HUDEP-2 (cell line): ENCODE measurements at regions not wholly inside any gene's neighbourhood (a gene's known extent, or its start where the extent isn't known, plus 50 kb on each side); places are given as distances from the start of the nearest gene placed in this dataset.

Source experiments
- DNase-seq, 76 experiments: peaks; one replicate each; lab custom pipeline; 2025; ENCODE audit not compliant: unreplicated experiment in 76 of 76; lab: John Stamatoyannopoulos, UW

GRCh38 chr18:78128004-78128403, 851.6 kb upstream of the SALL3 start:
- DNase-seq, result no peak

GRCh38 chr18:78129260-78129659, 850.4 kb upstream of the SALL3 start:
- no peak for DNase-seq

- no peak for DNase-seq
Measured at GRCh38 chr18:78130232-78131195, 849.1 kb upstream of the SALL3 start.

DNA sequence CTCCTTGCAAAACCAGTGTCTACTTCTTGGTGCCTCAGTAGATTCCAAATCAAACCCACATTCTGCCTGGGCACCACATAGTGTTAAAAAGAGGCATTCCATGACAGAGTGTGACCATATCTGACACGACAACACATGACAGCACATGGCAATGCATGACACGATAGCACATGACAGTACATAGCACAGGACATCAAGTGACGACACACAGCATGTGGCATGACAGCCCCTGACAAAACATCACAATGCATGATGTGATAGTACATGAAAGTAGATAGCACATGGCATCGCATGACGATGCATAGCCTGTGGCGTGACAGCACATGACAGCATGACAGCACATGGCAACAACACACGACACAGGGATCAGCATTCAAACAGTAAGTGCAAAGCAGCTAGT, 845.9 kb upstream of the SALL3 start:
- no peak for DNase-seq

- DNase-seq, result no peak
Measured at GRCh38 chr18:78136986-78137385, 842.6 kb upstream of the SALL3 start.

DNA sequence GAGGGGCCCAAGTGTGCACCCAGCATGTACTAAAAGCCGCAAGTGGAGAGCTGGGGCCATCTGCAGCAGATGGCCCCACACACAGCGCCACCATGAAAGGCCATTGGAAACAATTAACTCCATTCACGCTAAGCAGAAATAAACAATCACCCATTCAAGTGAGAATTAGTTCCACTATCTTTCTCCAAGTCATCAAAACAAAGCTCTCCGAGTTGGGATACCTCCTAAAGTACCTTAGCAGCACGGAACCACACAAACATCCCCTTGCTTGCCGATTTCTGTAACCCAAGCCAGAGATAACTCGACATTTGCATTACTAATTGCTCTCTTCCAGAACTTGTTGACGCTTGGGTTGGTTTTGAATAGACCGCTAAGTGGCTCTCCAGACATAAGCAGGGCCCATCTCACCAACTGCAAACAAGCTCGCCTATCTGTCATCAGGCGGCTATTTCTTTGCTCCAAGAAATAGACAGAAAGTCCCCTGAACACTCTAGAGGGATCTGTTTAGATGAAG, 840.6 kb upstream of the SALL3 start:
- DNase-seq, result no peak

GRCh38 chr18:78140294-78140693, 839.3 kb upstream of the SALL3 start:
- DNase-seq, result no peak

DNA sequence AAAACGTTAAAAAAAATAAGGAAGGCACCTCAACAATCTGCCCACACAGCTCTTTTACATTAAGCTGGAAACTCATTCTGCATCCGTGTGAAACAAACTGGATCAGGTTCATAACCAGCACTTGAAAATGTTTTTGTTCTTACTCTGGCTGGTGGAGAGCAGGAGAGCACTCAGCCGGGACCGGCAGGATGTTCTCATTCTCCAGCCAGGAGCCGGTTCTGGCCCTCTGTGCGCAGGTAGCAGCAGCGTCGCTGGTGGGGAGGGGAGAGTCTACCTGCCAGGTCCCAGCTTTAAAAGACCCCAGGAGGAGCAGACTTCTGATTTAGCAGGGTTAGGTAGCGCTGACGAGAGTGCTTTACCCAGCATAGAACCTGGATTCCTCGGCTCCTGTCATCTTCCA, 834.9 kb upstream of the SALL3 start:
- no peak for DNase-seq

DNA sequence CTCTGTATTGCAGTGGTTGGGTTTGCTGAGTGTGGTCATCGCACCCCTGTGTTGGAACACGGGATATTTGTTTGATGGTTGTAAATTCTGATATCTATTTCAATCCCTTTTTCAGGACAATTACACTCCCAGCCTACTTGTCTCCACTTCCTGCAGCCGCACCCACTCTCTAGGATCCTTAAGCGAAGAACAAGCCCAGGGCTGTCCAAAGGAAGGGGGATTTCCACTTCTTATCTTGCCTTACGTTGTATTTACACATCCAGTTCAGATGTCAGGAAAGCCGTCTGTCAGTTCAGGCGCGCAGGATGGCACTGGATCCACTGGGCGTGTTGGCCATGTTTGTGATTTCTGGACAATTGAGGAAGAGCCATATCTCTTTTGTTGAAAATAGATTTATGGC, 834.5 kb upstream of the SALL3 start:
- no peak for DNase-seq

DNA sequence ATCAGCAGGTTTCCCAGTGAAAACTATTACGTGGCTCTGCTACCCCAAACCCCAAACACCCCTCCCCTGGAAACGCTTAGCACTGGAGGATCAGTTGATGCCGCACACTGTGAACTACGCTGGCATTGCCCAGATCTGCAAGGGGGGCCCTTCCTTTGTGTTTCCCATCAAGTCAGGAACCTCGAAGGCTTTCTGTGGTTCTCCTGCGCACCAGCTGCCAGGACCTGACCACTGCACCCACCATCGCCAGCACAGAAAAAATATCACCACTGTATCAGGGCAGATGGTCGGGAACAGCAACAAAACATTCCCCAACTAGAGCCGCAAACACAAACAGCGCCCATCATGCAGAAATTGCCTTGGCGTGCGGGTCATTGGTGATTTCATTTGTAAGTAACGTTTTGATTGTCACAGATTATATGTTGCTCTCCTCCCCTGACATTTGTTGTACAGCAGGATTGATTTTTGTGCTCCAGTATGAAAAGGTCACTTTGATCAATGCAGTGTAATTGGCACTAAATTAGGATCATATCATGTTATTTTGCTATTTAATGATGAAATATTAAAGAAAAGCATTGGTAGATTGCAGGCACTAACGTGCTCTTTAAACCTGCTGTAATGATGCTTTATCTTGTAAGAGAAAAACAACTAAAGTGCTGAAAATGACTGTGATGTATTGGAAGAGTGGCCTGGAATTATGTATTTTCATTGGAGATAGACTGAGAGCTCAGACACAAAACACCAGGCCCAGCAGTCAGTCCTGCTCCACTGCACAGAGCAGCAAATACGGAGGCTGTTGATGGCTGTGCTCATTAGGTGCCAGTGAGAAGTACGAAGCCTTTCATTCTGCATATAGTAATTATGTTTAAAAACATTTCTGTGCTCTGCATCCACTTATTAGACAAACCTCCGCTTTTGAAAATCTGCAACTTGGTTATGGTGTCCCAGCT, 833.2 kb upstream of the SALL3 start:
- no peak for DNase-seq

DNA sequence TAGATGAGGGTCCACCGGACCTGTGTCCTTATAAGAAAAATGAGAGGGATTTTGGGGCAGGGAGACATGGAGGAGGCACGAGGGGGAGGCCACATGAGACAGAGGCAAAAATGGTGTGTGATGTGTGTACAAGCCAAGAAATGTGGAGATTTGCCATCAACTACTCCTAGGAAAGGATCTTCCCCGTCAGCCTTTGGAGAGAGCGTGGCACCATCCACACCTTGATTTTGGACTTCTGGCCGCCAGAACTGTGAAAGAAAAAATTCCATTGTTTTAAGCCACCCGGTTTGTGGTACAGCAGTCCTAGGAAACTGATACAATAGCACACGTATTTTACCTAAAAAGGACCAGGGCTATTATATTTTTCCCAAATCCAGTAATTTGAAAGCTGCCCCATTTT, 829.0 kb upstream of the SALL3 start:
- no peak for DNase-seq

- no peak for DNase-seq
Measured at GRCh38 chr18:78151234-78151633, 828.4 kb upstream of the SALL3 start.

DNA sequence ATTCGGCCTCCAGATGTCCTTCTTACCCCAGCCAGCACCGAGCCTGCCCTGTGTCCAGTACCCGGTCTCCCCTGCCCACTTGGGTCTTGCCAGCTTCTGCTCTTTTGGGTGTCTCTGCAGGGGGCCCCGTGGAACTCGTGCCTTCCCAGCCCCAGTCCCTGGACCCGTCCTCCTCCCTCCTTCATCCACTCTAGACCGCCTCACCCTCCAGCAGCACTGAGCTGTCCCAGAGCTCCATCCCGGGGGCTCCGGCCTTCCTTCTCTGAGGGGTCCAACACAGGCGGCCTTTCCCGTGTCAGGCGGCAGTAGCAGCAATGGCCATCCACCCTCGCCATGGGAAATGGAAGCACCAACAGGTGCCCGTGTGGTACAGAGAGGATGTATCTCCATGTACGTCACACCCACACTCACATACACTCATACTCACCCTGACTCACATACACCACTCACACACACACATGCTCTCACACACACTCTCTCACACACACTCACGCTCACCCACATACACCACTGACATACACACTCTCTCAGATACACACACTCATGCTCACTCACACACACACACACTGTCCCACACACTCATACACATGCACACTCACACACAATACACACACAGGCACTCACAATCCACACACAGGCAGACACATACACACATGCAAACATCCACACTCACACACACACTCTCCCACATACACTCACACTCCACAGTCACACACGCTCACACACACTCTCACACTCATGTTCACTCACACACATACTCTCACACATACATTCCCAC, 827.5 kb upstream of the SALL3 start:
- DNase-seq, result no peak

DNA sequence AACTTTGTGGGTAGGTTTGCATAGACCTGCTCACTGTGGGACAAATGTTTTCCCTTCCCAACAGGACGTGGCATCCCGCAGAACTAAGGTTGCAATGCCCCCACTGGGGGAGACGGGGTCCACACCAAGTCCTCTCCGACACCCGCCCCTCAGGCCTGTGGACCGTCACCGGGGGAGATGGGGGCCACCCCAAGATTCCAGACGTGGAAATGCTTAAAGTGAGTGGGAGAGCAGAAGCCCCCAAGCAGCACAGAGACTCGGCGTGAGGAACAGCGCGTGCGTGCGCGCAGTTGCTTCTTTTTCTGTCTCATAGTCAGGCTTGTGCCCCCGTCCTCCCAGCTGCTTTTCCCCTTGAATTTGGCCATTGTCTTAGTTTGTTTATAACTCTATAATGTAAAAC, 826.3 kb upstream of the SALL3 start:
- no peak for DNase-seq

DNA sequence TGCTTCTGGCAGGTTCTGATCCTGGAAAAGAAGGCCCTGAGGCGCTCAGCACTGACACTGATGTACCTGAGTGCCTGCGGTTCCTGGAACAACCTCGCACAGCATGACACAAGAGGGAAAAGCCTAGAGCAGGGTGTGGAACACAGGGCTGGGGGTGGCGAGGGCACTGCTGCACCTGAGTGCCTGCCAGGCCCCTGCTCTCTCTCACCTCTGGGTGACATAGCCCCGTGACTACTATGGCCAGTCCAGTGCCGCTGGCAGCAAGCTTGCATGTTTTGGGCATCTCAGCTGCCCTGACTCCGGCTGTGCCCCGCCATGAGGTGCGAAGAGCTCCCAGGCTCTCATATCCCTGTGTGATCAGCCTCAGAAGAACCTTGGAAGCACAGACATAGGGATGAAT, 825.2 kb upstream of the SALL3 start:
- no peak for DNase-seq

DNA sequence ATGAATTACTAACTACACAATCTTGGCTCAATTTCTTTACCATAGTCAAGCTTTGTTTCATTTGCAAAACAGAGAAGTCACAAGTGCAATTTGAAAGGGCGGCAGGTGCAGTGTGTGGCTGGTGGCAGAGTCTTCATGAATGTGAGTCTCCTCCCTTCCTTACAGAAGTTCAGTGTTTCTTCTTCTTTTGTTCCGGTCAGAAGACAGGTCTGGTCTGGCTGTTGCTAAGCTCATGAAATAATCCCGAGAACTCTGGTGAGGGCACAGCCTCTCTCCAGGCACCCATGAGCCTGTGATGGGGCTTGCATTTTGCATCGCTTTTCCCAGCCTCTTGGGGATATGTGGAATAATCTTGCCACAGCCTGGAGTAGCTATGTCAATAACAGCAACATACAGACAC, 824.8 kb upstream of the SALL3 start:
- no peak for DNase-seq

- no peak for DNase-seq
Measured at GRCh38 chr18:78156466-78156865, 823.2 kb upstream of the SALL3 start.

GRCh38 chr18:78158943-78159342, 820.7 kb upstream of the SALL3 start:
- no peak for DNase-seq

- DNase-seq, result no peak
Measured at GRCh38 chr18:78159397-78159796, 820.2 kb upstream of the SALL3 start.

DNA sequence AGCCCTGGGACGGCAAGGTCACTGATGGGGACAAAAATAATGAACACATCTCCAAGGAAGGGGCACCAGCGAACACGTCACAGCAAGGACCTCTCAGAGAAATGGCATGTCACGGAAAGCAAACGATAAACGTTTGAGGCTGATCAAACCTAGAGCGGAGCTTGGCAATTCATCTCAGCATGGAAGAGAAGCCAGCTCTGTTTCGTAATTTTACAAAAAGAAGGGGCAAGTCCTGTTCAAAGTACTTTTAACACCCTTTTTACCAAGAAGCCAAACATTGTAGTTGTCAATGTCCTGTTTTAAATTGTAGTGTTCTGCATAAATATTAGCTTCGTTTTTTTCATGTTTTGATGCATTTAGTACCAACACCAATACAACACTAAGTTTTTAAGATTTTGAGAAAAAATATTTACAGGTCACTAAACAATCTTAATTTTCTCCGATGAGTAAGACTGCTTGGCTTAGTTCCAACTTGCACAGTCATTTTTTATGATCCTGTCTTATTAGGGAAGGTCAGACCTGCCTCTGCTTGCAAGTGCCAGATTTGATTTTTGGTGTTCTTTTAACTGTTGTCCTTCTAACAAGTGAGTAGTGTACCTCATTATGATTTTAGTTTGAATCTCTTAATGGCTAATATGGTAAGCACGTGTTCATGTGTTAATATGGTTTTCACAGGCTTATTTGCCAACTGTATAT, 818.5 kb upstream of the SALL3 start:
- DNase-seq, result no peak
